Epithelial cell of proximal tubule (primary cell): ENCODE measurements at regions not wholly inside any gene's neighbourhood (a gene's known extent, or its start where the extent isn't known, plus 50 kb on each side); places are given as distances from the start of the nearest gene placed in this dataset.
"Not testable (repeated sequence)": the region's sequence is repeated elsewhere in the genome, so short reads cannot be mapped to it uniquely, and the experiment has no call there.

ENCODE experiments used
- DNase-seq: peaks from one replicate; pipeline ENCODE4 v3.0.0-alpha.2; 2011; ENCODE audit warnings: low read depth
- H3K4me3 ChIP-seq: 2 replicates; pipeline ENCODE4 v1.5.1; 2011; ENCODE audit warnings: low read depth, mild to moderate bottlenecking, low read length
- TF ChIP-seq, protein P1 (sequence below): conservative IDR thresholded peaks from 2 replicates; pipeline ENCODE4 v1.5.1; 2012; ENCODE audit warnings: low read depth, mild to moderate bottlenecking, low read length

GRCh38 chr12:96099986-96100385 is 64.6 kb upstream of the LTA4H start:
- no peak overlapping the region for H3K4me3 ChIP-seq
- DNase-seq, result no peak
- TF ChIP-seq, protein P1, sequence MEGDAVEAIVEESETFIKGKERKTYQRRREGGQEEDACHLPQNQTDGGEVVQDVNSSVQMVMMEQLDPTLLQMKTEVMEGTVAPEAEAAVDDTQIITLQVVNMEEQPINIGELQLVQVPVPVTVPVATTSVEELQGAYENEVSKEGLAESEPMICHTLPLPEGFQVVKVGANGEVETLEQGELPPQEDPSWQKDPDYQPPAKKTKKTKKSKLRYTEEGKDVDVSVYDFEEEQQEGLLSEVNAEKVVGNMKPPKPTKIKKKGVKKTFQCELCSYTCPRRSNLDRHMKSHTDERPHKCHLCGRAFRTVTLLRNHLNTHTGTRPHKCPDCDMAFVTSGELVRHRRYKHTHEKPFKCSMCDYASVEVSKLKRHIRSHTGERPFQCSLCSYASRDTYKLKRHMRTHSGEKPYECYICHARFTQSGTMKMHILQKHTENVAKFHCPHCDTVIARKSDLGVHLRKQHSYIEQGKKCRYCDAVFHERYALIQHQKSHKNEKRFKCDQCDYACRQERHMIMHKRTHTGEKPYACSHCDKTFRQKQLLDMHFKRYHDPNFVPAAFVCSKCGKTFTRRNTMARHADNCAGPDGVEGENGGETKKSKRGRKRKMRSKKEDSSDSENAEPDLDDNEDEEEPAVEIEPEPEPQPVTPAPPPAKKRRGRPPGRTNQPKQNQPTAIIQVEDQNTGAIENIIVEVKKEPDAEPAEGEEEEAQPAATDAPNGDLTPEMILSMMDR, result no peak

GRCh38 chr12:96101806-96102205 is 66.4 kb upstream of the LTA4H start:
- DNase-seq, result no peak
- TF ChIP-seq, protein P1, result no peak
- H3K4me3 ChIP-seq, result no peak overlapping the region

DNA sequence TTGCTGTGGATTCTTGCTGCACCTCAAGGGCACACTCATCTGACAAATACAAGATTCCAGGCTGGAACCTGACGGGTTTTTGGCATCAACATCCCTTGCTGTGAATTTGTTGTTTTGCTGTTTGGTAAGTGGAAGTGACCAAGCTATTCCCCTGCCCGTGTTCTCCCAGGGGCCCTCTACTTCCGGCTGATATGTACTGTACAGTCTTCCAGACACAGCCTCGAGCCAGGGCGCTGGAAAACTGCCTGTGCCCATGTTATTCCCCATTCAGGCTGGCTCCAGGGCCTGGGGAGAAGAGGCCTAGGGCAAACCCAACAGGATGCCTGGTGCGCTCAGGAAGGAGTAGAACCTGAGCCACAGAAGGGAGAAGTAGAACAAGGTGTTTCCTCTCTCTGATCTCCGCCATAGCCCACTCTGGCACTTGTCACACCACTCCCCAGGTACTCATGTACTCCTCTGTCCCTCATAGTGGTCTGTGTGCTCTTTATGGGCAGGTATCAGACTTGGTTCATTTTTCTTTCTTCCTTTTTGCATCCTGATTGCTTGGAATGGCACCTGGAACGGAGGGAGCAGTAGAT is 67.8 kb upstream of the LTA4H start:
- TF ChIP-seq, protein P1, result no peak
- no peak overlapping the region for H3K4me3 ChIP-seq
- no peak for DNase-seq

DNA sequence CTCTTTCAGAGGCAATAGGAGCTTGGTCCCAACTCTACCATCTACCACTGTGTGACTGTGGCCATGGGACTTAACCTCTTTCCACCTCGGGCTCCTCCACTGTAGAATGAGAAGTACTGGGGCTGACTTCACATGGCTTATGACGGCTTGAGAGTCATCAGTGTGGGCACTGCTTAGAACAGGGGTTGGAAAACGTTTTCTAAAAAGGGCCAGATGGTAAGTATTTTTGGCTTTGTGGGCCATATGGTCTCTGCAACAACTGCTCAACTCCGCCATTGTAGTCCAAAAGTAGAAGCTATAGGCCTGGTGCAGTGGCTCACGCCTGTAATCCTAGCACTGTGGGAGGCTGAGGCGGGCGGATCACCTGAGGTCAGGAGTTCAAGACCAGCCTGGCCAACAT is 69.2 kb upstream of the LTA4H start:
- H3K4me3 ChIP-seq, result no peak overlapping the region
- TF ChIP-seq, protein P1, result no peak
- DNase-seq, result no peak

DNA sequence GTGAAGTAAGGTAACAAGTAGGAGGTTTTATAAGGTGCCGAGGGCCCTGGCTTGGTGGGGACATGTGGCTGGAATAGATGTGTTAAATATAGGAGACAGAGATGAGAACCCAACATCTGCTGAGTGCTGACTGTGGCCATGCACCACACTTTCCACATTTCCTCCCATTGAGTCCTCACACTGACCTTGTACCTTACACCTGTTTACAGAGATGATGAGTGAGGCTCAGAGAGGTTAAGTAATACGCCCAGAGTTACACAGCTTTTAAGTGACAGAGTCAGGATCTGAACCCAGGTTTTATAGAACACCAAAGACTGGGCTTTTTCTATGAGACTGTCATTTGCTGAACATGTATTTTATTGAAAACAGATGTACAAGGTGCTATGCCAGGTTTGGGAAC is 70.8 kb upstream of the LTA4H start:
- DNase-seq, result no peak
- no peak overlapping the region for H3K4me3 ChIP-seq
- TF ChIP-seq, protein P1, result no peak

- TF ChIP-seq, protein P1, result no peak
- no peak for DNase-seq
- no peak overlapping the region for H3K4me3 ChIP-seq
Observed at GRCh38 chr12:96107236-96107635, 71.8 kb upstream of the LTA4H start.

GRCh38 chr12:96108321-96108720 is 72.9 kb upstream of the LTA4H start:
- no peak overlapping the region for H3K4me3 ChIP-seq
- DNase-seq, result no peak
- TF ChIP-seq, protein P1, result no peak

GRCh38 chr12:96108941-96109340 is 73.6 kb upstream of the LTA4H start:
- not testable (repeated sequence) for H3K4me3 ChIP-seq, DNase-seq
